Stomach (tissue), 8 donors: ENCODE measurements at regions not wholly inside any gene's neighbourhood (a gene's known extent, or its start where the extent isn't known, plus 50 kb on each side); places are given as distances from the start of the nearest gene placed in this dataset.
A peak's percentile ranks its signal among the peaks of the same experiment; 100 is the strongest.
"Not testable (repeated sequence)": the region's sequence is repeated elsewhere in the genome, so short reads cannot be mapped to it uniquely, and the experiment has no call there.

Source experiments
- DNase-seq, 2 donors: peaks; one replicate each; pipeline versions ENCODE4 v3.0.0 to v3.0.0-alpha.2; 2013 to 2019
- H3K27ac ChIP-seq, 5 donors: fragments of 200-600 bp in 4 of 5; sonication (generic) in 4 of 5; one replicate each; pipeline ENCODE4 v1.5.1; 2013 to 2019; ENCODE audit warnings: mild to moderate bottlenecking in 1 of 5, moderate library complexity in 1 of 5
- H3K27me3 ChIP-seq, 3 donors: fragments of 200-600 bp; sonication (generic); one replicate each; pipeline ENCODE4 v1.5.1; 2017 to 2019; ENCODE audit warnings: mixed run types in 1 of 3
- H3K36me3 ChIP-seq, 4 donors: fragments of 200-600 bp; sonication (generic); 1 replicate in 3 of 4; 2 replicates in 1 of 4; pipeline ENCODE4 v1.5.1; 2016 to 2019
- H3K4me1 ChIP-seq, 4 donors: fragments of 200-600 bp; sonication (generic); one replicate each; pipeline ENCODE4 v1.5.1; 2016 to 2019
- H3K4me3 ChIP-seq, 4 donors: fragments of 200-600 bp; sonication (generic) in 3 of 4; one replicate each; pipeline ENCODE4 v1.5.1; 2016 to 2019; ENCODE audit warnings: mild to moderate bottlenecking in 1 of 4
- H3K9me3 ChIP-seq, 4 donors: fragments of 200-600 bp; sonication (generic); one replicate each; pipeline ENCODE4 v1.5.1; 2016 to 2019
- CTCF ChIP-seq, 7 experiments: fragments of 450-650 bp in 4 of 7; fragments of 200-600 bp in 3 of 7; sonication (generic) in 3 of 7; IDR thresholded peaks; one replicate each; pipeline ENCODE4 v1.5.1; 2016 to 2019; ENCODE audit warnings: antibody characterized with exemption in 7 of 7, control low read depth in 2 of 7, mild to moderate bottlenecking in 1 of 7
- EP300 ChIP-seq: sonication (generic); formaldehyde crosslinking; IDR thresholded peaks from one replicate; pipeline ENCODE4 v1.6.1; 2017; ENCODE audit warnings: antibody characterized with exemption
- POLR2A ChIP-seq, 4 donors: fragments of 450-650 bp; IDR thresholded peaks; one replicate each; pipeline ENCODE4 v1.6.1; 2016; ENCODE audit warnings: antibody characterized with exemption in 4 of 4, control low read depth in 2 of 4, mild to moderate bottlenecking in 1 of 4, moderate library complexity in 1 of 4
- POLR2AphosphoS5 ChIP-seq, 3 donors: sonication (generic); formaldehyde crosslinking; IDR thresholded peaks; one replicate each; pipeline ENCODE4 v1.6.1; 2016; ENCODE audit warnings: antibody characterized with exemption in 3 of 3
- WGBS, 5 donors: extraction: QIAGEN DNeasy Blood & Tissue Kit in 3 of 5; methylation state at CpG; one replicate each; pipeline versions ENCODE4 v1.1.5 to v1.1.7; 2013 to 2018; 5-methylcytosine and 5-hydroxymethylcytosine counted together
- intact Hi-C: fragments of 100-400 bp; cut with DNase I; formaldehyde crosslinking; loops from one replicate; pipeline ENCODE4 v1.15.1; 2023; ENCODE audit warnings: low total_unique reads
- donor health status: healthy with polysubstance abuse.
- donor health status: Bipolar disorder and iron deficiency.
- donor health status: healthy.

GRCh38 chr22:22378446-22379415 lies 129.8 kb downstream of the ZNF280B start:
- Histone ChIP-seq H3K27me3 (peaks cover 0 to 66% (median 3%) of the 10 kb centered on the region in 3 donors), H3K4me3 (no peak overlapping the region), H3K27ac (no peak overlapping the region), H3K36me3 (no peaks in the 10 kb centered on the region), H3K9me3 (no peaks in the 10 kb centered on the region), H3K4me1 (no peaks in the 10 kb centered on the region)
- no peak for DNase-seq
- intact Hi-C loops: no loop called here
- no peak for TF ChIP-seq POLR2A (IDR thresholded peaks at IDR 0.05)
- TF ChIP-seq POLR2AphosphoS5 (IDR thresholded peaks at IDR 0.05): no peak
- TF ChIP-seq CTCF (IDR thresholded peaks at IDR 0.05): no peak
- TF ChIP-seq EP300: no peak
- WGBS, 5 donors: 67 to 73% (median 71%) methylated on average over 8 of the region's 8 CpGs

- intact Hi-C loops: no loop called here
- H3K27ac ChIP-seq: no peak overlapping the region
- TF ChIP-seq POLR2AphosphoS5 (IDR thresholded peaks at IDR 0.05) (no peak), CTCF (IDR thresholded peaks at IDR 0.05) (no peak), EP300 (no peak), POLR2A (IDR thresholded peaks at IDR 0.05) (no peak)
- H3K4me3 ChIP-seq: no peak overlapping the region
- no peaks in the 10 kb centered on the region for H3K4me1 ChIP-seq
- DNase-seq: peak in 1 of 2 donors; percentile 30
- H3K9me3 ChIP-seq: no peaks in the 10 kb centered on the region
- no peaks in the 10 kb centered on the region for H3K36me3 ChIP-seq
- peaks cover 0 to 60% (median 0%) of the 10 kb centered on the region in 3 donors for H3K27me3 ChIP-seq
- 22 to 58% (median 31%) methylated on average over 4 to 11 of the region's 11 CpGs for WGBS, 5 donors
These were observed 128.2 kb downstream of the ZNF280B start for GRCh38 chr22:22380098-22381030.

GRCh38 chr22:22381292-22381691 lies 127.2 kb downstream of the ZNF280B start:
- H3K4me1 ChIP-seq, intact Hi-C loops, H3K27ac ChIP-seq, DNase-seq, H3K36me3 ChIP-seq, H3K9me3 ChIP-seq, H3K4me3 ChIP-seq: not testable (repeated sequence)
- WGBS, 5 donors: 63 to 78% (median 72%) methylated on average over 2 of the region's 2 CpGs
- H3K27me3 ChIP-seq: peaks cover 0 to 58% (median 0%) of the 10 kb centered on the region in 3 donors

GRCh38 chr22:22384267-22384666 lies 124.3 kb downstream of the ZNF280B start:
- 35 to 55% (median 49%) methylated on average over 3 of the region's 3 CpGs for WGBS, 5 donors
- Histone ChIP-seq H3K4me3 (no peak overlapping the region), H3K36me3 (no peaks in the 10 kb centered on the region), H3K27me3 (peaks cover 0 to 57% (median 0%) of the 10 kb centered on the region in 3 donors), H3K9me3 (no peaks in the 10 kb centered on the region), H3K27ac (no peak overlapping the region), H3K4me1 (no peaks in the 10 kb centered on the region)
- TF ChIP-seq POLR2A (IDR thresholded peaks at IDR 0.05): no peak
- no peak for TF ChIP-seq POLR2AphosphoS5 (IDR thresholded peaks at IDR 0.05)
- TF ChIP-seq CTCF (IDR thresholded peaks at IDR 0.05): no peak
- no peak for TF ChIP-seq EP300
- no peak for DNase-seq
- intact Hi-C loops: no loop called here
